Transverse colon (tissue), 4 donors: ENCODE measurements at regions not wholly inside any gene's neighbourhood (a gene's known extent, or its start where the extent isn't known, plus 50 kb on each side); places are given as distances from the start of the nearest gene placed in this dataset.

Source experiments
- DNase-seq: peaks from one replicate; pipeline ENCODE4 v3.0.0-alpha.2; 2019
- H3K27ac ChIP-seq, 4 donors: fragments of 200-600 bp; sonication (generic); 2 replicates each; pipeline ENCODE4 v1.5.1; 2016 to 2018; ENCODE audit warnings: inconsistent platforms in 4 of 4
- H3K27me3 ChIP-seq: fragments of 200-600 bp; sonication (generic); 2 replicates; pipeline ENCODE4 v1.5.1; 2017; ENCODE audit warnings: inconsistent platforms
- H3K36me3 ChIP-seq, 4 donors: fragments of 200-600 bp; sonication (generic); 2 replicates each; pipeline ENCODE4 v1.5.1; 2017 to 2019; ENCODE audit warnings: inconsistent platforms in 4 of 4
- H3K4me1 ChIP-seq, 4 donors: fragments of 200-600 bp; sonication (generic); 2 replicates each; pipeline ENCODE4 v1.5.1; 2017 to 2020; ENCODE audit warnings: inconsistent platforms in 4 of 4
- H3K4me3 ChIP-seq, 4 donors: fragments of 200-600 bp; sonication (generic); 1 replicate in 1 of 4; 2 replicates in 3 of 4; pipeline versions ENCODE4 v1.5.1 to v1.6.1; 2017 to 2019; ENCODE audit warnings: inconsistent platforms in 4 of 4
- H3K9me3 ChIP-seq, 2 donors: fragments of 200-600 bp; sonication (generic); 2 replicates each; pipeline ENCODE4 v1.5.1; 2017 to 2019; ENCODE audit warnings: inconsistent platforms in 2 of 2
- CTCF ChIP-seq, 5 experiments: fragments of 200-600 bp in 3 of 5; fragments of 450-650 bp in 2 of 5; sonication (generic) in 3 of 5; IDR thresholded peaks; 1 replicate in 2 of 5; 2 replicates in 3 of 5; pipeline ENCODE4 v1.5.1; 2016 to 2017; ENCODE audit warnings: antibody characterized with exemption in 5 of 5, inconsistent platforms in 3 of 5, mild to moderate bottlenecking in 2 of 5, moderate library complexity in 1 of 5
- EP300 ChIP-seq: sonication (generic); formaldehyde crosslinking; IDR thresholded peaks from one replicate; pipeline ENCODE4 v1.6.1; 2017; ENCODE audit warnings: antibody characterized with exemption, low read depth
- POLR2A ChIP-seq: fragments of 450-650 bp; IDR thresholded peaks from one replicate; pipeline ENCODE4 v1.6.1; 2016; ENCODE audit warnings: antibody characterized with exemption, mild to moderate bottlenecking, moderate library complexity
- POLR2AphosphoS5 ChIP-seq, 3 donors: sonication (generic); formaldehyde crosslinking; IDR thresholded peaks; one replicate each; pipeline ENCODE4 v1.6.1; 2016; ENCODE audit warnings: antibody characterized with exemption in 3 of 3
- WGBS, 2 donors: methylation state at CpG; one replicate each; pipeline ENCODE4 v1.1.5; 2018; ENCODE audit warnings: low coverage in 1 of 2; 5-methylcytosine and 5-hydroxymethylcytosine counted together
- in situ Hi-C, 4 donors: fragments of 200-750 bp; cut with MboI; loops; one replicate each; pipeline versions ENCODE4 v1.15.0 to v1.15.1; 2017; ENCODE audit warnings: low sequenced_read_pairs in 3 of 4, low pct_ligation_motif_present in 1 of 4, low pct_unique_long_range_greater_than_20kb in 1 of 4
- intact Hi-C: fragments of 100-400 bp; cut with DNase I; formaldehyde crosslinking; loops from one replicate; pipeline ENCODE4 v1.15.1; 2023; ENCODE audit warnings: low total_unique reads

- 79 to 100% methylated on average over 1 of the region's 1 CpG for WGBS, 2 donors
- H3K36me3 ChIP-seq, result no peaks in the 10 kb centered on the region
- no peaks in the 10 kb centered on the region for H3K9me3 ChIP-seq
- no peak for TF ChIP-seq EP300
- no peak for TF ChIP-seq POLR2A
- TF ChIP-seq CTCF (IDR thresholded peaks at IDR 0.05), result no peak
- no peak for TF ChIP-seq POLR2AphosphoS5 (IDR thresholded peaks at IDR 0.05)
- no peak overlapping the region for H3K4me3 ChIP-seq
- no peaks in the 10 kb centered on the region for H3K4me1 ChIP-seq
- intact Hi-C loops, result no loop called here
- no peaks in the 10 kb centered on the region for H3K27me3 ChIP-seq
- in situ Hi-C loops, result loop anchor here in 1 of 4 donors (25.0 kb wide), 1 partner anchor 451 kb away; no protein-coding TSS in a partner anchor
- DNase-seq, result no peak
- no peak overlapping the region for H3K27ac ChIP-seq
These were observed 167.6 kb downstream of the BRINP2 start for GRCh38 chr1:177338376-177338775.

- intact Hi-C loops, result no loop called here
- no peaks in the 10 kb centered on the region for H3K9me3 ChIP-seq
- no peaks in the 10 kb centered on the region for H3K4me1 ChIP-seq
- no peak for TF ChIP-seq POLR2AphosphoS5 (IDR thresholded peaks at IDR 0.05)
- no peak overlapping the region for H3K27ac ChIP-seq
- in situ Hi-C loops, result loop anchor here in 1 of 4 donors (25.0 kb wide), 1 partner anchor 448 kb away; no protein-coding TSS in a partner anchor
- no peak for DNase-seq
- no peaks in the 10 kb centered on the region for H3K36me3 ChIP-seq
- H3K4me3 ChIP-seq, result no peak overlapping the region
- H3K27me3 ChIP-seq, result no peaks in the 10 kb centered on the region
These were observed 164.1 kb downstream of the BRINP2 start for GRCh38 chr1:177334903-177335302.

GRCh38 chr1:177333936-177334595 lies 163.3 kb downstream of the BRINP2 start:
- TF ChIP-seq POLR2AphosphoS5 (IDR thresholded peaks at IDR 0.05), result no peak
- peak in 4 of 5 experiments; percentile 19 to 34 (median 23) for TF ChIP-seq CTCF (IDR thresholded peaks at IDR 0.05)
- Histone ChIP-seq H3K4me3 (no peak overlapping the region), H3K27ac (no peak overlapping the region), H3K27me3 (no peaks in the 10 kb centered on the region), H3K36me3 (no peaks in the 10 kb centered on the region), H3K4me1 (no peaks in the 10 kb centered on the region), H3K9me3 (no peaks in the 10 kb centered on the region)
- no peak for DNase-seq
- WGBS, 2 donors, result 40 to 67% methylated on average over 3 to 4 of the region's 4 CpGs
- in situ Hi-C loops (loop anchor here in 1 of 4 donors (25.0 kb wide), 1 partner anchor 447 kb away; no protein-coding TSS in a partner anchor), intact Hi-C loops (no loop called here)
